ENCODE measurements at regions not wholly inside any gene's neighbourhood (a gene's known extent, or its start where the extent isn't known, plus 50 kb on each side); places are given as distances from the start of the nearest gene placed in this dataset.

DNA sequence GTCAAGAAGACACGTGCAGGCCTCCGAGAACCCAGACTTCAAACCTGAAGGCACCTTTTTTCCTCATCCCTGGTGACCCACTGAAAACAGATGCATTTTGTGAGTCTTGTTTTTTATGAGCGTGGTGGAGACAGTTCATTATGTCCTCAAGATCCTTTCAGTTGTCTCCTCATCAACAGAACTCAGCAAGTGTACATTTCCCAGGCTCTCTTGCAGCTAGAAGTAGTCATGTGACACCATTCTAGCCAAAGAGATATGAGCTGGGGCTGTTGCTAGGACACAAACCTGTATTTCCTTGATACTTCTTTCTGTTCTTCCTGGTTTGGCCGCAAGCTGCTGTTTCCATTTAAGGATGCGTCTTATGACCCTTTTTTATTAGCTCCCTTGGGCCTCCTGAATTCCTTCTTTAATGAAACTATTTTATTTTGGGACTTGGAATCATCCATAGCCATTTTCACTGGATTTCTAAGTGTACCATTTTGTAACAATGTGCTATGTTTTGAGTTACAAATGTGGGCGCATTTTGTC is 135.7 kb upstream of the FOXF1 start:
- H3K36me3 ChIP-seq (ENCODE audit: control insufficient read depth, low read length), result no peaks in the 10 kb centered on the region
- no peaks in the 10 kb centered on the region for H3K9me3 ChIP-seq (ENCODE audit: control insufficient read depth, insufficient read depth, low read length)
- H3K4me3 ChIP-seq (ENCODE audit: low read length), result no peak overlapping the region
- no peaks in the 10 kb centered on the region for H3K79me2 ChIP-seq (ENCODE audit: control insufficient read depth, low read length)
- H4K20me1 ChIP-seq (ENCODE audit: control insufficient read depth, insufficient read depth, low read depth, low read length), result no peaks in the 10 kb centered on the region
- no peak overlapping the region for H3K27ac ChIP-seq (ENCODE audit: low read depth, low read length)
- no peaks in the 10 kb centered on the region for H3K9me2 ChIP-seq (replicated peaks; ENCODE audit: control insufficient read depth, low read length)
- no peaks in the 10 kb centered on the region for H3K4me1 ChIP-seq (ENCODE audit: control insufficient read depth, low read length)
- TF ChIP-seq EZH2phosphoT487 (IDR thresholded peaks at IDR 0.05; ENCODE audit: borderline replicate concordance, low read length), result no peak
- TF ChIP-seq, protein P1, sequence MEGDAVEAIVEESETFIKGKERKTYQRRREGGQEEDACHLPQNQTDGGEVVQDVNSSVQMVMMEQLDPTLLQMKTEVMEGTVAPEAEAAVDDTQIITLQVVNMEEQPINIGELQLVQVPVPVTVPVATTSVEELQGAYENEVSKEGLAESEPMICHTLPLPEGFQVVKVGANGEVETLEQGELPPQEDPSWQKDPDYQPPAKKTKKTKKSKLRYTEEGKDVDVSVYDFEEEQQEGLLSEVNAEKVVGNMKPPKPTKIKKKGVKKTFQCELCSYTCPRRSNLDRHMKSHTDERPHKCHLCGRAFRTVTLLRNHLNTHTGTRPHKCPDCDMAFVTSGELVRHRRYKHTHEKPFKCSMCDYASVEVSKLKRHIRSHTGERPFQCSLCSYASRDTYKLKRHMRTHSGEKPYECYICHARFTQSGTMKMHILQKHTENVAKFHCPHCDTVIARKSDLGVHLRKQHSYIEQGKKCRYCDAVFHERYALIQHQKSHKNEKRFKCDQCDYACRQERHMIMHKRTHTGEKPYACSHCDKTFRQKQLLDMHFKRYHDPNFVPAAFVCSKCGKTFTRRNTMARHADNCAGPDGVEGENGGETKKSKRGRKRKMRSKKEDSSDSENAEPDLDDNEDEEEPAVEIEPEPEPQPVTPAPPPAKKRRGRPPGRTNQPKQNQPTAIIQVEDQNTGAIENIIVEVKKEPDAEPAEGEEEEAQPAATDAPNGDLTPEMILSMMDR (IDR thresholded peaks at IDR 0.05; ENCODE audit: low read depth, low read length, poor library complexity, severe bottlenecking), result no peak
- no peaks in the 10 kb centered on the region for H3K27me3 ChIP-seq (ENCODE audit: control insufficient read depth, low read length)
- no peaks in the 10 kb centered on the region for H3F3A ChIP-seq (ENCODE audit: control insufficient read depth, insufficient read depth)
- no peak overlapping the region for H3K4me2 ChIP-seq (ENCODE audit: low read length)

DNA sequence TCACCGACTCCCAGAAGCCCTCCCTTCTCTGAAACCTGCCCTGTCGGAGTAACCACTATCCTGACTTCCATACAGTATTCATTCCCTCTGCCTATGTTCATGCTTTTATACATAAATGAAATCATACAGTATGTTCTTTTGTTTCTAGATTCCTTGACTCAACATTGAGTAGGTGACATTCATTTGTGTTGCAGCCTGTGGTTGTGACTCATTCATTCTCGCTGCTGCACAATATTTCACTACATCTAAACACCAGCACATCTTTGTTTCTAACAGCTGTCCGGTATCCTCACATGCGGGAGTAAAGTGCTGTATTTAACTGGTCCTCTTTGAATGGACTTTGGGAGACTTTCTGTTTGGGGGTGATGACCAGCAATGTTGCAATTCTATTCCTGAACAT is 135.0 kb upstream of the FOXF1 start:
- H3K4me1 ChIP-seq (ENCODE audit: control insufficient read depth, low read length), result no peaks in the 10 kb centered on the region
- H4K20me1 ChIP-seq (ENCODE audit: control insufficient read depth, insufficient read depth, low read depth, low read length), result no peaks in the 10 kb centered on the region
- TF ChIP-seq EZH2phosphoT487 (IDR thresholded peaks at IDR 0.05; ENCODE audit: borderline replicate concordance, low read length), result no peak
- TF ChIP-seq, protein P1 (IDR thresholded peaks at IDR 0.05; ENCODE audit: low read depth, low read length, poor library complexity, severe bottlenecking), result no peak
- no peak overlapping the region for H3K4me2 ChIP-seq (ENCODE audit: low read length)
- no peak overlapping the region for H3K27ac ChIP-seq (ENCODE audit: low read depth, low read length)
- H3K36me3 ChIP-seq (ENCODE audit: control insufficient read depth, low read length), result no peaks in the 10 kb centered on the region
- H3K4me3 ChIP-seq (ENCODE audit: low read length), result no peak overlapping the region
- no peaks in the 10 kb centered on the region for H3F3A ChIP-seq (ENCODE audit: control insufficient read depth, insufficient read depth)
- no peaks in the 10 kb centered on the region for H3K27me3 ChIP-seq (ENCODE audit: control insufficient read depth, low read length)
- H3K79me2 ChIP-seq (ENCODE audit: control insufficient read depth, low read length), result no peaks in the 10 kb centered on the region
- no peaks in the 10 kb centered on the region for H3K9me3 ChIP-seq (ENCODE audit: control insufficient read depth, insufficient read depth, low read length)
- no peaks in the 10 kb centered on the region for H3K9me2 ChIP-seq (replicated peaks; ENCODE audit: control insufficient read depth, low read length)

- no peak overlapping the region for H3K4me3 ChIP-seq (ENCODE audit: low read length)
- TF ChIP-seq, protein P1 (IDR thresholded peaks at IDR 0.05; ENCODE audit: low read depth, low read length, poor library complexity, severe bottlenecking), result no peak
- no peak for TF ChIP-seq EZH2phosphoT487 (IDR thresholded peaks at IDR 0.05; ENCODE audit: borderline replicate concordance, low read length)
- no peaks in the 10 kb centered on the region for H3K9me3 ChIP-seq (ENCODE audit: control insufficient read depth, insufficient read depth, low read length)
- no peaks in the 10 kb centered on the region for H4K20me1 ChIP-seq (ENCODE audit: control insufficient read depth, insufficient read depth, low read depth, low read length)
- H3K27me3 ChIP-seq (ENCODE audit: control insufficient read depth, low read length), result no peaks in the 10 kb centered on the region
- H3K79me2 ChIP-seq (ENCODE audit: control insufficient read depth, low read length), result no peaks in the 10 kb centered on the region
- H3K36me3 ChIP-seq (ENCODE audit: control insufficient read depth, low read length), result no peaks in the 10 kb centered on the region
- H3K4me2 ChIP-seq (ENCODE audit: low read length), result no peak overlapping the region
- H3F3A ChIP-seq (ENCODE audit: control insufficient read depth, insufficient read depth), result no peaks in the 10 kb centered on the region
- no peaks in the 10 kb centered on the region for H3K4me1 ChIP-seq (ENCODE audit: control insufficient read depth, low read length)
- no peak overlapping the region for H3K27ac ChIP-seq (ENCODE audit: low read depth, low read length)
- H3K9me2 ChIP-seq (replicated peaks; ENCODE audit: control insufficient read depth, low read length), result no peaks in the 10 kb centered on the region
Observed at GRCh38 chr16:86375851-86376250, 134.5 kb upstream of the FOXF1 start.

Data from DOHH2 (cell line).